ENCODE measurements at regions not wholly inside any gene's neighbourhood (a gene's known extent, or its start where the extent isn't known, plus 50 kb on each side); places are given as distances from the start of the nearest gene placed in this dataset.
"Not testable (repeated sequence)": the region's sequence is repeated elsewhere in the genome, so short reads cannot be mapped to it uniquely, and the experiment has no call there.

DNA sequence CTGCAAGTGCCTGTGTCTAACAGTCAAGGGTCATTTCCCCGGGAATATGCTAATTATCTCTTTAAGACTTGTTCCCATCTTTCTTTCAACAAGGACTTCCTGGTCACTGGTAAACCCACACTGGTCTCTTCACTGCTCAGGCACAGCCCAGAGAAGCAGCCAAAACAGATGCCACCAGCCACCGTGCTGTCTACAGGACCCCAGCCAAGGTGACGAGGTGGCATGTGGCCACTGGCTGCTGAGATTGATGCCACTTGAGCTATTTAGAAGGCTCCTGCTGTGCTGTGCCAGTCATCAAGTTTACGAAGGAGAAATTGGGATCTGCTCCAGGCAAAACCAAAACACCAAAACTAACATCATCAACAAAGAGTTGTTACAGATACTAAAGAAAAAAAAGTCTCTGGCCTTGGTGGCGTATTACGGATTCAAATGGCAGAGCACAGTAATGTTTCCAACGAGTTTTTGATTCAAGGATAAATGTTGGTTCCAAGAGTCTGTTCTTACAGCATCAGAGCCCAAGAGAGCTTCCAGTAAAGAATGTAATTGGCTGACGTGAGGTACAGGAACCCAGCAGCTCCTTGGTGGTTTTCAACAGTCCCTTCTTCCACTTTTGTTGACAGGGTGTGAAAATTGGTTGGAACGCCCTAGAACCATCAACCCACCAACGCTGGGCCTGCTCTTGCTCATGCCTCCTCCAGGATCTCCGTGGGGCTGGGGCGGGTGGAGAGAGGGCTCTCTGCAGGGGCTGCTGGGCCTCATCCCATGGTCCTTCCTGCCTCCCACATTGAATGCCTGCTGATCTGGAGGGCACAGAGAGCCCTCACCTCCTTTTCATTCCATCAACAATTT is 63.7 kb upstream of the ZCCHC2 start:
- DNase-seq (no peak), ATAC-seq (ENCODE audit: low FRiP score in 2 of 2) (no peak)
- no peaks in the 10 kb centered on the region for H3K27me3 ChIP-seq
- no peaks in the 10 kb centered on the region for H3K36me3 ChIP-seq
- H3K9me3 ChIP-seq: no peaks in the 10 kb centered on the region
- WGBS, 2 donors: 81 to 88% methylated on average over 11 to 12 of the region's 12 CpGs
- TF ChIP-seq EP300 (IDR thresholded peaks at IDR 0.05): no peak
- no peak for TF ChIP-seq POLR2A (IDR thresholded peaks at IDR 0.05)
- H3K27ac ChIP-seq: no peak overlapping the region
- H3K4me1 ChIP-seq: peaks cover 0 to 6% (median 1%) of the 10 kb centered on the region in 4 donors
- no peak overlapping the region for H3K4me3 ChIP-seq

DNA sequence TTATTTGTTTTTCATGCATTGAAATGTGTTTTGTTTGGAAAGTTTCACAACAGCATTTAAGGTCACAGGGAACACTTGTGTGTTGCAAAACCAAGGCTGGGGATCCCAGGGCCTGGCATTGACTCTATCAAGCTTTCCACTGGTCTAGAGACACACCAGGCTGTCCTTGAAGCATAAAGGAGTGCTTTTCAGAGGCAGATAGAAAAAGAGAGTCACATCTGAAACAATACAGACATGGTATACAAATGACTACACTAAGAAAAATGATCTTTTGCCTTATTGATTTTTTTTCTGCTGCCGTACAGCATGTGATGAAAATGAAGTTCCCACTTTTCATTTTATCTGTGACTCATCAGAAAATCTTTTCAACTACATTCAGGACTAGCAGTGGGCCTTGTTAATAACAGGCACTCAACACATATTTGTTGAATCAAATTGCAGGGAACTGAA is 61.9 kb upstream of the ZCCHC2 start:
- Histone ChIP-seq H3K9me3 (peaks cover 0 to 3% (median 0%) of the 10 kb centered on the region in 4 donors), H3K27me3 (no peaks in the 10 kb centered on the region), H3K36me3 (no peaks in the 10 kb centered on the region), H3K4me1 (peaks cover 0 to 6% (median 0%) of the 10 kb centered on the region in 4 donors), H3K4me3 (no peak overlapping the region), H3K27ac (peak overlapping the region in 2 of 4 donors; percentile 19 to 40)
- 48 to 61% methylated on average over 1 of the region's 1 CpG for WGBS, 2 donors
- ATAC-seq (ENCODE audit: low FRiP score in 2 of 2) (peak in 1 of 2 donors; percentile 61), DNase-seq (peak in 1 of 2 donors; percentile 55)
- TF ChIP-seq EP300 (IDR thresholded peaks at IDR 0.05) (no peak), POLR2A (IDR thresholded peaks at IDR 0.05) (no peak), POLR2AphosphoS5 (IDR thresholded peaks at IDR 0.05) (no peak)
- TF ChIP-seq, protein P1, sequence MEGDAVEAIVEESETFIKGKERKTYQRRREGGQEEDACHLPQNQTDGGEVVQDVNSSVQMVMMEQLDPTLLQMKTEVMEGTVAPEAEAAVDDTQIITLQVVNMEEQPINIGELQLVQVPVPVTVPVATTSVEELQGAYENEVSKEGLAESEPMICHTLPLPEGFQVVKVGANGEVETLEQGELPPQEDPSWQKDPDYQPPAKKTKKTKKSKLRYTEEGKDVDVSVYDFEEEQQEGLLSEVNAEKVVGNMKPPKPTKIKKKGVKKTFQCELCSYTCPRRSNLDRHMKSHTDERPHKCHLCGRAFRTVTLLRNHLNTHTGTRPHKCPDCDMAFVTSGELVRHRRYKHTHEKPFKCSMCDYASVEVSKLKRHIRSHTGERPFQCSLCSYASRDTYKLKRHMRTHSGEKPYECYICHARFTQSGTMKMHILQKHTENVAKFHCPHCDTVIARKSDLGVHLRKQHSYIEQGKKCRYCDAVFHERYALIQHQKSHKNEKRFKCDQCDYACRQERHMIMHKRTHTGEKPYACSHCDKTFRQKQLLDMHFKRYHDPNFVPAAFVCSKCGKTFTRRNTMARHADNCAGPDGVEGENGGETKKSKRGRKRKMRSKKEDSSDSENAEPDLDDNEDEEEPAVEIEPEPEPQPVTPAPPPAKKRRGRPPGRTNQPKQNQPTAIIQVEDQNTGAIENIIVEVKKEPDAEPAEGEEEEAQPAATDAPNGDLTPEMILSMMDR (IDR thresholded peaks at IDR 0.05): no peak

GRCh38 chr18:62461591-62461990 is 61.2 kb upstream of the ZCCHC2 start:
- no peak overlapping the region for H3K4me3 ChIP-seq
- no peaks in the 10 kb centered on the region for H3K27me3 ChIP-seq
- H3K9me3 ChIP-seq: peaks cover 0 to 3% (median 0%) of the 10 kb centered on the region in 4 donors
- DNase-seq: no peak
- TF ChIP-seq POLR2A (IDR thresholded peaks at IDR 0.05) (no peak), EP300 (IDR thresholded peaks at IDR 0.05) (no peak), POLR2AphosphoS5 (IDR thresholded peaks at IDR 0.05) (no peak)
- TF ChIP-seq, protein P1 (IDR thresholded peaks at IDR 0.05): no peak
- H3K4me1 ChIP-seq: peaks cover 0 to 6% (median 0%) of the 10 kb centered on the region in 4 donors
- 95 to 96% methylated on average over 1 of the region's 1 CpG for WGBS, 2 donors
- no peak for ATAC-seq (ENCODE audit: low FRiP score in 2 of 2)
- H3K27ac ChIP-seq: no peak overlapping the region
- H3K36me3 ChIP-seq: no peaks in the 10 kb centered on the region

GRCh38 chr18:62464266-62464665 is 58.6 kb upstream of the ZCCHC2 start:
- no peak for DNase-seq
- Histone ChIP-seq H3K27ac (no peak overlapping the region), H3K4me1 (peaks cover 0 to 6% (median 0%) of the 10 kb centered on the region in 4 donors), H3K4me3 (no peak overlapping the region), H3K9me3 (peaks cover 0 to 3% (median 0%) of the 10 kb centered on the region in 4 donors), H3K27me3 (no peaks in the 10 kb centered on the region), H3K36me3 (no peaks in the 10 kb centered on the region)
- WGBS, 2 donors: 70 to 78% methylated on average over 1 of the region's 1 CpG
- no peak for TF ChIP-seq POLR2A (IDR thresholded peaks at IDR 0.05)
- TF ChIP-seq, protein P1 (IDR thresholded peaks at IDR 0.05): no peak
- ATAC-seq (ENCODE audit: low FRiP score in 2 of 2): no peak

GRCh38 chr18:62469131-62469530 is 53.7 kb upstream of the ZCCHC2 start:
- 92 to 98% methylated on average over 5 of the region's 5 CpGs for WGBS, 2 donors
- DNase-seq; ATAC-seq (ENCODE audit: low FRiP score in 2 of 2); H3K36me3 ChIP-seq; H3K4me3 ChIP-seq; H3K9me3 ChIP-seq; H3K27me3 ChIP-seq; H3K27ac ChIP-seq; H3K4me1 ChIP-seq: not testable (repeated sequence)

Data from upper lobe of left lung (tissue), 6 donors.